ENCODE measurements at regions not wholly inside any gene's neighbourhood (a gene's known extent, or its start where the extent isn't known, plus 50 kb on each side); places are given as distances from the start of the nearest gene placed in this dataset.

GRCh38 chr4:66034262-66034661, 364.0 kb upstream of the EPHA5 start:
- no peak for TF ChIP-seq CTCF (conservative IDR thresholded peaks at IDR 0.05; ENCODE audit: low read length)
- TF ChIP-seq EZH2phosphoT487 (IDR thresholded peaks at IDR 0.05; ENCODE audit: borderline replicate concordance): no peak
- Histone ChIP-seq H4K20me1 (ENCODE audit: insufficient read depth, low read length, poor library complexity, severe bottlenecking) (no peaks in the 10 kb centered on the region), H3K36me3 (ENCODE audit: insufficient read depth, low read length) (no peaks in the 10 kb centered on the region), H3K9me2 (replicated peaks; ENCODE audit: low read depth, low read length) (no peaks in the 10 kb centered on the region), H2AFZ (ENCODE audit: low read length) (no peak overlapping the region), H3K4me2 (ENCODE audit: low read depth, low read length, poor library complexity, severe bottlenecking) (no peak overlapping the region), H3K9me3 (ENCODE audit: insufficient read depth, low read depth, low read length) (no peaks in the 10 kb centered on the region), H3F3A (ENCODE audit: low read depth) (no peaks in the 10 kb centered on the region), H3K9ac (ENCODE audit: low read depth, low read length, poor library complexity, severe bottlenecking) (no peak overlapping the region), H3K27me3 (ENCODE audit: insufficient read depth, low read length, poor library complexity, severe bottlenecking) (no peaks in the 10 kb centered on the region), H3K79me2 (ENCODE audit: insufficient read depth, low read length) (no peaks in the 10 kb centered on the region), H3K4me3 (ENCODE audit: low read length, poor library complexity, severe bottlenecking) (no peak overlapping the region), H3K4me1 (ENCODE audit: insufficient read depth, low read length, poor library complexity, severe bottlenecking) (no peaks in the 10 kb centered on the region)

- no peaks in the 10 kb centered on the region for H3K4me1 ChIP-seq (ENCODE audit: insufficient read depth, low read length, poor library complexity, severe bottlenecking)
- H3K9me3 ChIP-seq (ENCODE audit: insufficient read depth, low read depth, low read length): no peaks in the 10 kb centered on the region
- H3K4me2 ChIP-seq (ENCODE audit: low read depth, low read length, poor library complexity, severe bottlenecking): no peak overlapping the region
- no peak overlapping the region for H3K9ac ChIP-seq (ENCODE audit: low read depth, low read length, poor library complexity, severe bottlenecking)
- no peaks in the 10 kb centered on the region for H3K27me3 ChIP-seq (ENCODE audit: insufficient read depth, low read length, poor library complexity, severe bottlenecking)
- TF ChIP-seq EZH2phosphoT487 (IDR thresholded peaks at IDR 0.05; ENCODE audit: borderline replicate concordance) (no peak), CTCF (conservative IDR thresholded peaks at IDR 0.05; ENCODE audit: low read length) (no peak)
- no peaks in the 10 kb centered on the region for H3K36me3 ChIP-seq (ENCODE audit: insufficient read depth, low read length)
- no peak overlapping the region for H3K4me3 ChIP-seq (ENCODE audit: low read length, poor library complexity, severe bottlenecking)
- no peak overlapping the region for H2AFZ ChIP-seq (ENCODE audit: low read length)
- H3K79me2 ChIP-seq (ENCODE audit: insufficient read depth, low read length): no peaks in the 10 kb centered on the region
- H4K20me1 ChIP-seq (ENCODE audit: insufficient read depth, low read length, poor library complexity, severe bottlenecking): no peaks in the 10 kb centered on the region
- H3K9me2 ChIP-seq (replicated peaks; ENCODE audit: low read depth, low read length): no peaks in the 10 kb centered on the region
- no peaks in the 10 kb centered on the region for H3F3A ChIP-seq (ENCODE audit: low read depth)
Observed at GRCh38 chr4:66032571-66032970, 362.3 kb upstream of the EPHA5 start.

DNA sequence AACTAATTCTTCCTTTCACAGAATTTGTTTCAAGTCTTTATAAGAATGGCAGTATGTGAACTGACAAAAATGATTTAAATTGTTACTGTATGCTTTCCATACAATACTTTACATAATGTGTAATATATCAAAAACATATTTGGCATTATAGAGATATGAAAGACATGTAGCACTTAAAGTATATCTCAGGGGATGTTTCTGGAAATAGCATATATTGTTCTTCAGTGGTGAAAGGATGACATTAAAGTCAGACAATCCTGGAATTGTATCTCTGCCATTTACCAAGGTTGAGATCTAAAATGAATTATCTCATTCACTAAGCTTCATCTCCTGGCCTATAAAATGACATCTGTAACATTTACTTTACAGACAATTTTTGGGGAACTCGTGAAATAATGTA, 358.4 kb upstream of the EPHA5 start:
- no peaks in the 10 kb centered on the region for H3K4me1 ChIP-seq (ENCODE audit: insufficient read depth, low read length, poor library complexity, severe bottlenecking)
- H3K79me2 ChIP-seq (ENCODE audit: insufficient read depth, low read length): no peaks in the 10 kb centered on the region
- no peaks in the 10 kb centered on the region for H3K9me3 ChIP-seq (ENCODE audit: insufficient read depth, low read depth, low read length)
- no peaks in the 10 kb centered on the region for H4K20me1 ChIP-seq (ENCODE audit: insufficient read depth, low read length, poor library complexity, severe bottlenecking)
- no peak overlapping the region for H2AFZ ChIP-seq (ENCODE audit: low read length)
- no peaks in the 10 kb centered on the region for H3K36me3 ChIP-seq (ENCODE audit: insufficient read depth, low read length)
- H3K9ac ChIP-seq (ENCODE audit: low read depth, low read length, poor library complexity, severe bottlenecking): no peak overlapping the region
- no peaks in the 10 kb centered on the region for H3K9me2 ChIP-seq (replicated peaks; ENCODE audit: low read depth, low read length)
- no peaks in the 10 kb centered on the region for H3F3A ChIP-seq (ENCODE audit: low read depth)
- TF ChIP-seq CTCF (conservative IDR thresholded peaks at IDR 0.05; ENCODE audit: low read length): no peak
- no peak for TF ChIP-seq EZH2phosphoT487 (IDR thresholded peaks at IDR 0.05; ENCODE audit: borderline replicate concordance)
- no peak overlapping the region for H3K4me2 ChIP-seq (ENCODE audit: low read depth, low read length, poor library complexity, severe bottlenecking)
- H3K27me3 ChIP-seq (ENCODE audit: insufficient read depth, low read length, poor library complexity, severe bottlenecking): no peaks in the 10 kb centered on the region
- no peak overlapping the region for H3K4me3 ChIP-seq (ENCODE audit: low read length, poor library complexity, severe bottlenecking)
